ENCODE measurements at regions not wholly inside any gene's neighbourhood (a gene's known extent, or its start where the extent isn't known, plus 50 kb on each side); places are given as distances from the start of the nearest gene placed in this dataset.
"Not testable (repeated sequence)": the region's sequence is repeated elsewhere in the genome, so short reads cannot be mapped to it uniquely, and the experiment has no call there.

- Histone ChIP-seq H3K36me3 (ENCODE audit: insufficient read depth, low read length) (no peaks in the 10 kb centered on the region), H2AFZ (ENCODE audit: low read depth, low read length) (no peak overlapping the region), H3K27me3 (ENCODE audit: insufficient read depth, low read length) (no peaks in the 10 kb centered on the region), H3K4me3 (ENCODE audit: low read length) (peak overlapping the region; percentile 97), H3K9me3 (ENCODE audit: low read length) (no peaks in the 10 kb centered on the region), H3K4me1 (ENCODE audit: insufficient read depth, low read length) (peaks cover 15% of the 10 kb centered on the region)
Observed at GRCh38 chr7:114087653-114088469, 169.1 kb upstream of the PPP1R3A start.

GRCh38 chr7:114086914-114087652, 168.3 kb upstream of the PPP1R3A start:
- no peaks in the 10 kb centered on the region for H3K27me3 ChIP-seq (ENCODE audit: insufficient read depth, low read length)
- no peaks in the 10 kb centered on the region for H3K9me3 ChIP-seq (ENCODE audit: low read length)
- no peaks in the 10 kb centered on the region for H3K36me3 ChIP-seq (ENCODE audit: insufficient read depth, low read length)
- peak overlapping the region; percentile 62 for H2AFZ ChIP-seq (ENCODE audit: low read depth, low read length)
- H3K4me1 ChIP-seq (ENCODE audit: insufficient read depth, low read length): peaks cover 15% of the 10 kb centered on the region
- peak overlapping the region; percentile 97 for H3K4me3 ChIP-seq (ENCODE audit: low read length)

DNA sequence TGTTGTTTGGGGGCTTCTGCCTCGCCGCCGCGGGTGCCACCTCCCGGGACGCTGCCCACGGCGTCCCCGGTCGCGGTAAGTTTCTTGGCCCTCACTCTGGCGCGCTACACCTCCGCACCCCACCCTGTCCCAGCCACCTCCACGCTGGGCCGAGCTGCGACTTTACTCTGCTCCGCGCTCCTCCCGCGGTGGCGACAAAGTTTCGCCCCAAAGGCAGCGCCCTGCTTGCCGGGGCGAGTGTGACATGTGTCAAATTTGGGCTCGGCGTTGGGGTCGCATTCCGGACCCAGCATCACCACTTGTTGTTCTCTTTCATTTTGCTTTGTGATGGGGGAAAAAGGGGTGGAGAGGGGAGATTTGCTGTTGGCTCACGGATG, 167.7 kb upstream of the PPP1R3A start:
- H3K27me3 ChIP-seq (ENCODE audit: insufficient read depth, low read length): no peaks in the 10 kb centered on the region
- peak overlapping the region; percentile 62 for H2AFZ ChIP-seq (ENCODE audit: low read depth, low read length)
- H3K36me3 ChIP-seq (ENCODE audit: insufficient read depth, low read length): no peaks in the 10 kb centered on the region

DNA sequence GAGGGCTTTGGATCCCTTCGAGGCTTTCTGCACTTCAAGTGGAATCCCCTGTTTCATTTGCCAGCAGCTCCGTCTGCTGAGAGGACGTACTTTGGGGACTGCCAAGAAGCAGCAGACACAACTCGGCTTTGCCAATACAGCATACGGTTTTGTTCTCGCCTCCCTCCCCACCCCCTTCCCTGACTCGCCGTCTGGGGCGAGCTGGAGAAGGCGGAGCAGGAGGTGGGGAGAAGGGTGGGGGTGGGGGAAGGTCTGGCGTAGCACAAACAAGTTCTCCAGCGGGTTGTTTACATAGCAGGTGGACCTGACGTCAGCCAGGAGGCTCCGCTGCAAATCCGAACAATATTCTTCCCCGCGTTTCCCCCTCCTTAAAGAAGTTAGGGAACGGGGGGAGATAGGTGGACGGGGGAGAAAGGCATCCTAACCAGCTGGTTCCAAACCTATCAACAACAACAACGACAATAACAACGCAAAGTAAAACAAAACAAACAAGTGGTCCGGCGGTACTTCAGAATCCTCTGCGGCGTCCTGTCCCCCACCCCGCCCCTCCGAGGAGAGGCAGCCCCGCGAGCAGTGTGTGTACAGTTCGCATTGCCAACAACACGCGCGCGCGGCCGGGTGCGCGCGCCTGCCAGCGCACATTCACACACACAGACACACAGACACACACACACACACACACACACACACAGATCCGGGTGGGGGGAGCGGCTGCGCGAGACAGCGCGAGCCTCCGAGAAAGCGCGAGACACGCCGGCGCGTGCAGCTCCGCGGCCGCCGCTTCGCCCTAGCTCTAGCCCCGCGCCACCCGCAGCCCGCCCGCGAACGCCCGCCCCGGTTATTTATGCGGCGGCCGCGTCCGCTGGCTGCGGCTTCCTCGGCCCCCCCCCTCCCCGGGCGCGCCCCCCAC, 167.0 kb upstream of the PPP1R3A start:
- H3K9me3 ChIP-seq (ENCODE audit: low read length): no peaks in the 10 kb centered on the region
- H3K27me3 ChIP-seq (ENCODE audit: insufficient read depth, low read length): no peaks in the 10 kb centered on the region
- peaks cover 15% of the 10 kb centered on the region for H3K4me1 ChIP-seq (ENCODE audit: insufficient read depth, low read length)
- peak overlapping the region; percentile 97 for H3K4me3 ChIP-seq (ENCODE audit: low read length)
- H2AFZ ChIP-seq (ENCODE audit: low read depth, low read length): peak overlapping the region; percentile 62
- H3K36me3 ChIP-seq (ENCODE audit: insufficient read depth, low read length): no peaks in the 10 kb centered on the region

More for the DNA sequence above, 167.7 kb upstream of the PPP1R3A start:
- Histone ChIP-seq H3K9me3 (ENCODE audit: low read length) (no peaks in the 10 kb centered on the region), H3K4me3 (ENCODE audit: low read length) (peak overlapping the region; percentile 97), H3K4me1 (ENCODE audit: insufficient read depth, low read length) (peaks cover 15% of the 10 kb centered on the region)

- no peaks in the 10 kb centered on the region for H3K27me3 ChIP-seq (ENCODE audit: insufficient read depth, low read length)
- peak overlapping the region; percentile 97 for H3K4me3 ChIP-seq (ENCODE audit: low read length)
Observed at GRCh38 chr7:114085313-114085591, 166.4 kb upstream of the PPP1R3A start.

DNA sequence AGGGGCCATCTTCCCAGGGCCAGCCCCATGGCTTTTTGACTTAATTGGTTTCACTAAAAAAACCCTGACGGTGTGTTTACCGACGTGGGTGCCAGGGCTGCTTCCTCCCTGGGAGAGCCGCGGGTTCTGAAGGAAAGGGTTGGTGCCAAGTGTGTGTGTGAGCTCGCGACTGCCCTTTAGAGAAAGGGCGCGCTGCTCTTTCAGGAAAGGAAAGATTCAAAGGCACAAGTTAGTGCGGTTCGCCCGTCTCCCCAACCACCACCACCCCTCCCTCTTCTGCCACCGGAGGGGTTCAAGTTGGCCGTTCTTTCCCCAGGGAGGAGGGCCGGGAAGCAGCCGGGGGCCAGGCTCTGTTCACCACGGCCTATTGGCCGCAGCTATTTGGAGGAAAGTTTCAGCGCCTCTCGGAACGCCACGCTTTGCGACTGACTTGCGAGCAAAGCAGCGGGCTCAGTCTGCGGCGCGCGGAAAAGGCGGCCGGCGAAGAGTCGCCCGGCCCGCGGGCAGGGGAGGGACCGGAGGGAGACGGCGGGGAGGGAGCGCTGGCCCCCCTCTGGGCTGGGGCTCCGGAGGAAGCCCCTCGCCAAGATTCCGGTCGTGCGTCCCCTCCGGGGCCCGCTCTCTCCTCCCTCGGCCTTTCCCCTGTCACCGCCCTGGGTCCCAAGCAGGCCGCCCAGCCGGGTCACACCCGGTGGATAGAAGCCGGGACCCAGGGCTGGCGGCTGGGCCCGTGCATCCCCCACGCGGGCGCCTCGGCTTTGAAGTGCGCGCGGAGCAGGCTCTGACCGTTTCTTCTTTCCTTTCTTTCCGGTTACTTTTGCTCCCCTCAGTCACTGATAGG, 165.9 kb upstream of the PPP1R3A start:
- H3K27me3 ChIP-seq (ENCODE audit: insufficient read depth, low read length): no peaks in the 10 kb centered on the region

More at GRCh38 chr7:114085313-114085591, 166.4 kb upstream of the PPP1R3A start:
- peak overlapping the region; percentile 62 for H2AFZ ChIP-seq (ENCODE audit: low read depth, low read length)
- no peaks in the 10 kb centered on the region for H3K9me3 ChIP-seq (ENCODE audit: low read length)
- peaks cover 15% of the 10 kb centered on the region for H3K4me1 ChIP-seq (ENCODE audit: insufficient read depth, low read length)
- no peaks in the 10 kb centered on the region for H3K36me3 ChIP-seq (ENCODE audit: insufficient read depth, low read length)

GRCh38 chr7:114084002-114084471, 165.2 kb upstream of the PPP1R3A start:
- Histone ChIP-seq H3K4me1 (ENCODE audit: insufficient read depth, low read length) (peaks cover 15% of the 10 kb centered on the region), H3K36me3 (ENCODE audit: insufficient read depth, low read length) (no peaks in the 10 kb centered on the region), H3K9me3 (ENCODE audit: low read length) (no peaks in the 10 kb centered on the region), H2AFZ (ENCODE audit: low read depth, low read length) (no peak overlapping the region), H3K4me3 (ENCODE audit: low read length) (peak overlapping the region; percentile 97), H3K27me3 (ENCODE audit: insufficient read depth, low read length) (no peaks in the 10 kb centered on the region)

More for the DNA sequence above, 165.9 kb upstream of the PPP1R3A start:
- Histone ChIP-seq H3K4me3 (ENCODE audit: low read length) (peak overlapping the region; percentile 97), H3K36me3 (ENCODE audit: insufficient read depth, low read length) (no peaks in the 10 kb centered on the region), H3K4me1 (ENCODE audit: insufficient read depth, low read length) (peaks cover 15% of the 10 kb centered on the region), H3K9me3 (ENCODE audit: low read length) (no peaks in the 10 kb centered on the region), H2AFZ (ENCODE audit: low read depth, low read length) (peak overlapping the region; percentile 62)

GRCh38 chr7:114083166-114084001, 164.6 kb upstream of the PPP1R3A start:
- H3K36me3 ChIP-seq (ENCODE audit: insufficient read depth, low read length): no peaks in the 10 kb centered on the region
- no peak overlapping the region for H3K4me3 ChIP-seq (ENCODE audit: low read length)
- H2AFZ ChIP-seq (ENCODE audit: low read depth, low read length): no peak overlapping the region
- peaks cover 12% of the 10 kb centered on the region for H3K4me1 ChIP-seq (ENCODE audit: insufficient read depth, low read length)
- no peaks in the 10 kb centered on the region for H3K9me3 ChIP-seq (ENCODE audit: low read length)
- H3K27me3 ChIP-seq (ENCODE audit: insufficient read depth, low read length): no peaks in the 10 kb centered on the region

GRCh38 chr7:114082642-114083165, 163.9 kb upstream of the PPP1R3A start:
- H3K27me3 ChIP-seq (ENCODE audit: insufficient read depth, low read length): no peaks in the 10 kb centered on the region
- no peak overlapping the region for H3K4me3 ChIP-seq (ENCODE audit: low read length)

GRCh38 chr7:114081606-114082425, 163.0 kb upstream of the PPP1R3A start:
- H3K9me3 ChIP-seq (ENCODE audit: low read length): no peaks in the 10 kb centered on the region
- H3K4me1 ChIP-seq (ENCODE audit: insufficient read depth, low read length): peaks cover 4% of the 10 kb centered on the region
- H3K4me3 ChIP-seq (ENCODE audit: low read length): no peak overlapping the region
- H2AFZ ChIP-seq (ENCODE audit: low read depth, low read length): peak overlapping the region; percentile 22
- no peaks in the 10 kb centered on the region for H3K36me3 ChIP-seq (ENCODE audit: insufficient read depth, low read length)
- H3K27me3 ChIP-seq (ENCODE audit: insufficient read depth, low read length): no peaks in the 10 kb centered on the region

More at GRCh38 chr7:114082642-114083165, 163.9 kb upstream of the PPP1R3A start:
- Histone ChIP-seq H3K4me1 (ENCODE audit: insufficient read depth, low read length) (peaks cover 6% of the 10 kb centered on the region), H2AFZ (ENCODE audit: low read depth, low read length) (no peak overlapping the region), H3K9me3 (ENCODE audit: low read length) (no peaks in the 10 kb centered on the region), H3K36me3 (ENCODE audit: insufficient read depth, low read length) (no peaks in the 10 kb centered on the region)

GRCh38 chr7:114077158-114077524, 158.3 kb upstream of the PPP1R3A start:
- H3K9me3 ChIP-seq (ENCODE audit: low read length); H3K27me3 ChIP-seq (ENCODE audit: insufficient read depth, low read length); H3K36me3 ChIP-seq (ENCODE audit: insufficient read depth, low read length); H2AFZ ChIP-seq (ENCODE audit: low read depth, low read length); H3K4me3 ChIP-seq (ENCODE audit: low read length); H3K4me1 ChIP-seq (ENCODE audit: insufficient read depth, low read length): not testable (repeated sequence)

Data from neuron (in vitro differentiated cells).